HG02973 (cell line): ENCODE measurements at regions not wholly inside any gene's neighbourhood (a gene's known extent, or its start where the extent isn't known, plus 50 kb on each side); places are given as distances from the start of the nearest gene placed in this dataset.

Experiments
- ATAC-seq: cut with Tn5 transposase; IDR thresholded peaks from one replicate; pipeline ENCODE4 v1.9.1; 2021; ENCODE audit warnings: moderate library complexity; ENCODE audit not compliant: unreplicated experiment

DNA sequence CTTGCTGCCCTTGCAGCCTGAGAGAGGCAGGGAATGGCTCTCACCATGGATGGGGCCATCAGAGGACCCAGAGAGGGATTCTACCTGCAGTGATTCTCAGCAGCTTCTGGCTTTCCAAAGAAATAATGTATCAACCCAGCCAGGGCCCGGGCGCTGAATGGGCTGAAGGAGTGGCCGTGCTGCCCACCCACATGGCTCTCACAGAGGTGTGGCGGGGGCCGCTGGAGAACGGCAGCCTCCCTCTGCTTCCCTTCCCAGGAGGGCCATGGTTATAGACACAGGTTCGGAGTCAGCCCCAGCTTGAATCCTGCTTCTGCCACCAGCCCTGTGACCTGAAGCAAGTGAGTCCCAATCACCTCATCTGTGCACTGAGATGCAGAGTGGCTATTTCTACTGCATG lies 82.7 kb downstream of the THAP12 start:
- ATAC-seq, result no peak

DNA sequence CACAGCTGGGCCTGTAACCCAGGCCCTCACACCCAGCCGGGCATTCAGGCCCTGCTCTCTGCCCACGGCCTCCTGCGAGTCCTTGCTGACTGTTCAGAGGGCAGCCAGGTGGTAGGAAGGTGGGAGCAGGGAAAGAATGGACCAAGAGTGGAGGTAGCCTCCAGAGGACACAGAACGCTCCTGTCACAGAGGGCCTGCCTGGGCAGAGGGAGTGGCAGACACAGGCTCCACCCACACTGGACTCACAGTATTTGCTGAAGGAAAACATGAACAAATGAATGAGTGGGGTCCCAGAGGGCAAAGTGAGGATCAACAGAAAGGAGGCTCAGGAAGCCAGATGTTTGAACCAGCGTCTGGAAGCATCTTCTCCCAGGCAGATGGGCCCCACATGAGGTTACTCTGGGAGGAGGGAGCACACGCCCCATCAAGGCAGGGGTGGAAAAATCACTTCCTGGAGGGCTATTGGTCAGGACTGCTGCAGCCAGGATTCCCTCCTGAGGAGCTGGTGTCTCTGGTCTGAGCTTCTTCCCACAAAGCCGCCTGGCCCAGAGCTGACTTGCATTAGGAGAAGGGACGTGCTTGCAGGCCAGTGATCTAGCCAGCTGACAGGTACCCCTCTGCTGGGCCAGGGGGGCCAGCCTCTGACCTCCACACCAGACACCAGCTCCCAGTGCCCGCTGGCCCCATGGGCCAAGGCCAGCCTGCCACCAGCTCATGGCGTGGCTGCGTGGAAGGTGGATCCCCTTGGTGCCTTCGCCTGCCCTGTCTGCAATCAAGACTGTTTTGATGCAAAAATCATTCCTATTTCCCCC lies 84.0 kb downstream of the THAP12 start:
- ATAC-seq, result no peak

DNA sequence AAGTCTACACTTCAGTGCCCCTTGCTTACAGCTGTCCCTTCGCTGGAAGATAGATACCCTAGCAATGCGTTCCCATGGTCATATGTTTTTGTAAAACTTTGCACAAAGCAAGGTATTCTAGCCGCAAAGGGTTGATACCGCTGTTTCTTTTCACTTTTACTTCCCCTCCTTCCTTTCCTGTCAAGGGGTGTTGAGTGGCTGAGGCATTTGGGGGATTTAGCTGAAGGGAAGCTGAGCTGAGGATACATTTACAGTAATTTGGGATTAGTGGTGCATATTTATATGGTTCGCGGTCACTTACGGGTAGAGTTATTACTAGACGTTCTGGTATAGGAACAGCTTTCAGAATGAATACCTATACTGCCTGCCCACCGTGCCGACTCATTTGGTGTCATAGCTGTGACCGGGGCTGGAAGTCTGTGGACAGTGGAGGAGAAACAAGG lies 86.9 kb upstream of the WNT11 start:
- ATAC-seq, result peak; percentile 81

DNA sequence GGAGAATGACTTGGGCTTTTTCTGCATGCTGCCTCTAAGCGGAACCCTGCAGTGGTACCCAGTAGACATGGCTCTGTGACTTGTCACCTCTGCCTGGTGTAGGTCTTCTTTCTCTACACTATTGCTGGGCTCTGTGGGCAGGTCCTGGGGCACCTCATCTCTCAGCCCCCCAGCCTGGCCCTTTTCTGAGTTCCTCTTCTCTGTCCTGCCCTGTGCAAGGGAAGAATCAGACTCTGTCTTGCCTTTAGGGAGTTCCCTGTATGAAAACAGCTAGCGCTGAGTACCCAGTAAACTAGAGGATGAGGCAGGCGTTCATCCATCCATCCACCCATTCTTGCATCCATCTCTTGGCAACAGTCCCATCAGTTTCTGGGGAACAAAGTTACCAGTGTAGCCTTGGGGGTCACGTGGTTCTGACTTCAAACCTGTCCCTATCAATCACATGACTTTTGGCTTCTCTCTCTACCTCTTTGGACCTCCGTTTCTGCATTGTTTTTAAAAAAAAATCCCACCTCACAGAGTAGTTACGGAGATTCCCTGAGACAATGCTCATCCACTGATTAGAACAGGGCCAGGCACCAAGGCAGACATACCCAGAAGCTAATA lies 86.4 kb upstream of the WNT11 start:
- no peak for ATAC-seq

DNA sequence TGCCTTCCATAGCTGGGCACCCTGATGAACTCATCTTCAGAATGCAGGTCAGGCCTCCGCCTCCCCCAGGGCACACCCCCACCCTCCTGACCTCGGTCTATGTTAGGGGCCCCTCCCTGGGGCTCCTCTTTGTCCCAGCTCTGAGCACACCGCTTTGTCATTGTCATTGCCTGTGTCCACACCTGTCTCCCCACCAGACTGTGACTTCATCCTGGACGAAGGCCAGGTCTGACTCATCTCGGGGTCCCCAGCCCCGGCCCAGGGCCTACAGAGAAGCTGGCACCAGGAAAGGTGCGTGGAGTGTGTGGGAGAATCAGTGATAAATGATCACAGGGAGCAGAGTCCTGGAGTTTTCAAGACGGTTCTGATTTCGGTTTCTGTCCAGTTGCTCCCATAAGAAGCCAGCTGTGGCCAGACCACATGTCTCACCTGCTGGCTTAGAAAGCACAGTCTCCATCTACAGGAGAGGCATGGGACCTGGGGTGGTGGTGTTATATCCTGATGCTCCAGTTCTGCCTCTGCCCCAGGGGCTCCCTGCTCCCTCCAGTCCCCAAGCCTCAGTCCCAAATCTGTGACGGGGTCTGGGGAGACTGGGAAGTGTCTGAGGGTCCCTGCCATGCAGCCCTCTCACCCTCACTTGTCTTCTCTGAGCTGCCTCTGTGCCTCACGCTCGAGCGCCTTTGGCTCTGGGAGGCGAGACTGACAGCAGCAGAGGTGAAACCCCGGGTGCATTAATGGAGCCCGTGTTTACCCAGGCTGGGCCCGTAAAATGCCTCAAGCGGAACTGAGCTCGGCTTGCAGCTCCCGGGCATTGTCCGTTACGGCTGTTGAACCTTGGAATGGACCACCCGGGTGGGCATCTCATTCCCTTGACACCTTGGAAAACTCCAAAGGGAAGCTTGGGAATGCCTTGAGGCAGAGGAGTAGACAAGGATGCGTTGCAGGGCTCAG lies 85.5 kb upstream of the WNT11 start:
- ATAC-seq, result no peak

DNA sequence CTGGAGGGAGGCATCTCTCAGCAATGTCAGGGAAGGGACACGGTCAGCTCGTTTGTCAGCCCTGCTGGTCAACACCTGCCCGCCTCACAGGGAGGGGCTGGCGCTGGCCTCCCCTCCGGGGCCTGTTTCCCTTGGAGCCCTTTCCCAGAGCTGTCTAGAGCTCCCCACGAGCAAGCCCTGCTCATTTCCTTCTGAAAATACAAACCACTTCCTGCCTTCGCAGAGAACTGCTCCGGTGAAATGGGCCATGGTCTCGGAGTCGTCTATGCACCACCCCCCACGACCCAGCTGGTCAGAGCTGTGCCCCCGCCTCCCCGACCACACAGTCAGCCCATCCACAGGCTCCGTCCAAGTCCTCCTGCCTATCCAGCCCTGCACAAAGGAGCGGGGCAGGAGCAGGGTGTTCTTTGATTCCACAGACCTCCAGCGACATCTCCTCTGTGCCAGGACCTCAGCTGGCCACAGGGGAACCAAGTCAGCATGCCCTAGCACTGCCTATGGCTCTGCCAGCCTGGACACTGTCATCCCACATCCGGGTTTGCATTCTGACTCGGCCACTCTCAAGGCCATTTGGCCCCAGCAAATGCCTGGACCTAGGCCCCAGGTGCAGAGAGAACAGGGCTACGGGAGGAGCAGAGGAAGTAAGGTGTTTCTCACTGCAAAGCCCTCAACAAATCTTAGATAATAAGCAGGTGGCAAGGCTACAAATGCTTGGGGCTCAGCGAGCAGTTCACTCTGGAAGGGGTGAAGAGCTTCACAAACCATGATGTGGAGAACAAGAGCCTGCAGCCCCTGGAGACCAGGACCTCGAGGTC lies 82.1 kb upstream of the WNT11 start:
- no peak for ATAC-seq

DNA sequence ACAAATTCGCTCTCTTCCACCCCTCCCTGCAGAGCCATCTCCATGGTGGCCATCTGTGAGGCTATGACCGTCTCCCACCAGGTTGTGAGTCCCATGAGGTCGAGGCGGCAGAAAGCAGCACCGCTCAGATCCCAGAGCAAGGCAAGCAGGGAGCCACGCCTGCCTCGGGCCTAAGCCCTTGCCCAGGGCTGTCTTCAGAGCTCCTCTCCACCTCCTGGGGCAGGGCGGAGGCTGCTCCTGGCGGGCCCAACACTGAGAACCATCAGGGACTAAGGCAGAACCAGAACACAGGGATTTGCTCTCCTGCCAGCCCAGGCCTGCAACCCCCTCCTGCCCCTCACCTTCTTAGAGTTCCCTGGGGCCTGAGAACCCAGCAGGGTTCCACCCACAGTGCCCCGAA lies 80.9 kb upstream of the WNT11 start:
- ATAC-seq, result no peak

DNA sequence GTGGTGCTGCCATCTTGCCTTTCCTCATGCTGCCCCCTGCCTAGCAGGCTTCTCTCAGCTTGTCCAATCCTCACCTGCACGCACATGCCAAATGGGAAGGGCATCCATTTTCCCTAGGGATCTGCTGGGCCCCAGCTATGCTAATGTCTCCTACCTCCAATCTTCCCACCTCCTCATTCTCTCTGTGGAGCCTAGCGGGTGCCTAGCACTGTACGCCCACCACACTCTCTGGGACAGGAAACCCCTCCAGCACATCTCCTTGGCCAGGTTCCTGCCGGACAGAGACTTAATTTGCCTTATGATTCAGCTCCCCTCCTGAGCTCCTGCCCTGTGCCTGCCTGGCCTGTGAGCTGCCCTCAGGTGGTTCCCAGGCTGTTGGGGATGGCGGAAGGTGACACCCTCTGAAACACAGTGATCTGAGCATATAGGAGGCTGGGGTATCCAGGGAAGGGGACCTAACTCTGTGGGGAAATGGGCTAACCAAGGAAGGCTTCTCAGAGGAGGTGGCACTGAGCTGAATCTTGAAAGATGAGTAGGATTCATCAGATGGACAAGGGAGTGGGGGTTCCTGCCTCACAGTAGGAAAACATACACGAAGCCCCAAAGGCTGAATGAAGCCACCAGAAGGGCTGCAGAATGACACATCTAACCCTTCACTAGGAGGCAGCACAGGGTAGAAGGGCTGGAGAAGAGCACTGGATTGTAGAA lies 79.2 kb upstream of the WNT11 start:
- ATAC-seq, result no peak

DNA sequence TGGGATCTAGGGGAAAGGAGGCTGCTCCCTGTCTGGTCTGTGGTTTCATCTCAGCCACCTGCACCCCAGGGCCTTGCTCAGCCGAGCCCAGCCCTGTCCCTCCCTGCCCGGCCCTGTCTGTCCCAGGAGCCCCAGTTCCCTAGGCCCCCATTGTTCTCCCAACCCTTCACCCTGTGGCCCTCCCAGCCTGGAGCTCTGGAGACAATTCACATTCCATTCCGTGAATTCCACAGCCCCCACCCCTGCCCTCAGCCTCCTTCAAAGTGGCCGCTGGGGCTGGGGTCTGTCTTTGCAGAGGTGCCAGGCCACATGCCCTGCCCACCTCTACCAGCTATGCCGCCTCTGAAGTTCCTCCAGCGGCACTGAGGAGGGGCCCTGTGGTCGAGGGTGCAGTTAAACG lies 77.9 kb upstream of the WNT11 start:
- ATAC-seq, result no peak

DNA sequence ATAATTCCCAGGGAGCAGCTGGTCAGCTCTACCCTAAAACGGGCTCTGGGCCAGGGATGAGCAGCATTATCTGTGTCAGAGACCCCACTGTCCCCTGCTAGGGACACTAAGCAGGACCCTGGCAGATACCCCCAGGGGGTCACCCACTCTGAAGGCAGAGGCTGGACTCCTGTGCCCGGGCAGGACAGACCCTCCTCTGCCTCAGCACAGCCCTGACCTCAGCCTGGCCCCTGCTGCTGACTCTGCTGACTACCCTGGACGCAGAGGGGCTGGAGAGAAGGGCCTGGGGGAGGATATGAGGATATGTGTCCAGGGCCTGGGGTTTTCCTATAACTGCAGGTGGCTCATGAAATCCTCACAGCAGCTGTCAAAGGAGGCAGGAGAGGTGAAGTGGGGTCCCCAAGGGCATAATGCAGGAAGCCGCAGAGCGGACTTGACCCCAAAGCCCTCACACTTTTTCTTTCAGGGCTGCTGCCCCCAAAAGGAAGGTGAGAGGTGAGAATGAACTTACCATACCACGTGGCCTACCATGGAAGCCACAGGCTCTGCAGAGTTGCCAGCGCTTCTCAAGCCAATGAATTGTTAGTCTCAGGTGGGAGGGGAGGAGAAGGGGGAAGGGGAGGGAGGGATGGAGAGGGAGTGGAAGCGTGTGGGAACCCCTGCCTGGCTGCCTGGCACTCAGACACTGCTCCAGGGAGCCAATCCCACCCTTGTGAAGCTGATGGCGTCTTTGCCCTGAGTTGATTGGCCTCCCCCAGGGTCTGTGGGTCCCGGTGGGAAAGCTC lies 76.7 kb upstream of the WNT11 start:
- ATAC-seq, result no peak

DNA sequence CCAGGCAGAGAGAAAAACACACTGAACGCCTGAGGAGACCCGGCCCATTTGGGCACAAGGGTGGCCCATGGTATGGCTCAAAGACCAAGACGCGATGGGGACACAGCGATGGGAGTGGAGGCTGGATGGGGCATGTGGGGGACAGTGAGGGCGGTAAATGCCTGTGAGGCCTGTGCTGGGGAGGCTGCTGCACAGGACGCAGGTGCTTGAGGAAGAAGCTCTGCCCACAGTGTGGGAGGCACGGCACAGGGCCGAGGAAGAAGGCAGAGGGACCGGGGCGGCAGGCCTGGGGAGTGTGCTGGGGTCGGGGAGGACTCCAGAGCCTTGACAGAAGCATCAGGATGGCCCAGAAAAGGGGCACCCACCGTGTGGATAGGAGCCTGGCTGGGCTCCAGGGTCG lies 75.9 kb upstream of the WNT11 start:
- no peak for ATAC-seq

DNA sequence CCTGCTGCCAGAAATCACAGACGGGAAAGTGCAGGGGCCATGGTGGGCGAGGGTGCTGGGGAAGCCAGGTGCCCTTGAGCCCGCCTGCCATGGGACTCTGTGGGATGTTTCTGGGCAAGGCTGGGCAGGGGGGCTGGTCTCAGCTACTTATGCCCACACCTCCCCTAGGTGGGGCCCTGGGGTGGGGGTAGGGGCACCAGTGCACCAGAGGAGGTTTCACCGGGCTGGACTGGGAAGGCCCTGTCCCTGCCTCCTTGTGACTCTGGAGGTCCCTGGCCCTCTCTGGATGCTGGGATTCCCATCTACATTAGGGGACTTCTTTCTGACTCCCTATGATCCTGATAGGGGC lies 75.2 kb upstream of the WNT11 start:
- no peak for ATAC-seq

DNA sequence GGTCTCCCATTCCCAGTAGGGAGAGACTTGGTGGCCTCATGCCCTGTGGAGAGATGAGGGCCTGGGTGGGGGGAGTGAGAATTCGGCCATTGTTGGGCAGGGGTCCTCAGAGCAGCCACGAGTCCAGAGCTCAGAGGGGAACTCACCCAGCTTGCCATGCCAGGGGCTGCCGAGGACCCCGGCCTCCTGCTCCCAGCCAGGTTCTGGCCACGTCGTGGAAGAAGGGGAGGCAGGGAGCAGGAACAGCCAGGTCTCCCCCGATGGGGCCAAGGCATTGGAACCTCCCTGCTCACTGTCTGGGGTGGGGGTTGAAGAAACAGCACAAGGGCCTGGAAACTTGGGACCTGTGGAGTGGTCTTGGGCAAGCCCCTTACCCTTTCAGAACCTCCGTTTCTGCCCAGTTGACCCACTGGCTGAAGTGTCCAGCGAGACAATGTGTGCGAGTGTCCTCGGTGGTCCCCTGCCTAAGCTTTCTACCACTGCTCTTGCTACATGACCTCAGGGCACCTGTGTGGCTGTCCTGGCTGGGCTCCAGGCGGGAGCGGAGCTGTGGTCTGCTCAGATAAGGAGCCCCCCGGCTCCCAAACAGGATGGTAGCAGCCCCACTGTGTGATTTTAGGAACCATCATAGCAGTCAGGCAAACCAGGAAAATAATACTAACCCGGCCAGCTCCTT lies 74.7 kb upstream of the WNT11 start:
- ATAC-seq, result no peak

DNA sequence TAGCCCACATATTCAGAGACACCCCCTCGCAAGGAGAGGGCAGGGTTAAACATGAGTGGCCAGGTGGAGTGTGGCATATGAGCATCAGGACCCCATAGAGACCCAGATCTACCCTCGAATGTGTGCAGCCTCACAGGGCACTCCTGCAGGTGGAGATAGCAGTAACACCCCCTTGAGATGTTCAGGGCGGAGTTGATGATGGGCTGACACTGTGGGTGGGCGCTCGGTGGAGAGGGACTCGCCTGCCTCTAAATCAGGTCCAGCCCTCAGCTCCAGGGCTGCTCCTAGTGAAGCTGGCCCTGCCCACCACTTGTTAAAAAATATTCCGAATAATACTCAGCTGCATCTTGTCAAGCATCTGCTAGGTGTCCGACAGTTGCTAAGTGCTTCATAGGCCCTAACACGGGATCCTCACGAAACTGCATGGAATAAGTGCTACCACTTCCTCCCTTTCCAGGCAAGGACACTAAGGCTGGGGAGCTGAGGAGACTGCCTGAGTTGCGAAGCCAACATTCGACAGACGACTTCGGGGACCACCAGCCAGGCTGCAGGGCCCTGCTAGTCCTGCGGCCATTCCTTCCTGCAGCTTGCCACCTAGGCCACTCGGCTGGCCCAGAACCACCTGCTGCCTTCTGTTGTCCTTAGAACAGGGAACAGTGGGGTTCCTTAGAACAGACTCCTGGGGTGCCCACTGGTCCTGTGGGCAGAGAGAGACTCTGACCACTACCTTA lies 74.0 kb upstream of the WNT11 start:
- no peak for ATAC-seq

DNA sequence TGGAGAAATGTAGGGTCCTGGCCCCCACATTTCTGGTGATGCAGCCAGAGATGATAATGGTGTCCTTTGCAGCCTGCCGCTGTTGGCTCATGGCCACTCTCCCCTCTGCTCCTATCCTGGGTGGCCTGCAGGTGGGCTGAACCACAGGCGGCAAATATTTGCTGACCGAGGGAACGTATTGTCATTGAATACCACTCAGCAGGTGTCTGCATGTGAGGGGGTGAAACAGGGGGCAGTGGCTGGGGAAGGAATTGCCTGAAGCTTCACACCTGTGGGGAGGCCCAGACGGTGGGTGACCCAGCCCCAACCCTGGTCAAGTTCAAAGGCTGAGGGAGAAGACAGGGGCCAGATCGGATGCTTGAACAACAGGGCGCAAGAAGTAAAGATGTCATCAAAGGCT lies 73.3 kb upstream of the WNT11 start:
- ATAC-seq, result no peak

DNA sequence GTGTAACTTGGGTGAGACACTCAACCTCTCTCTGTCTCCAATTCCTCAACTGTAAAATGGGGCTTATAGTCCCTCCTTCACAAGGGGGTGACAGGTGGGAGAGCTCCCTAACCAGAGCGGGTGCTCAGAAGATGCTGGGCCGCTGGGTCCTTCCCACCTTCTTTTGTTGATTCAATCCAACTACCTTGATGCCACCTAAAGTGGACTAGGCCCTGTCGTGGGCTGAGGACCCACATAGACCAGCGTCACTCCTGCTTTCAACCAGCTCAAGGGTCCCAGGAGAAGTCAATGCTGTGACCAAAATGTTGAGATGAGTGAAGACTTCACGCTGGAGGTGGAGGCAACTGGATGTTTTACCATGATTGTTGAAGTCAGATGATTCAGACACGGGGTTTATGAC lies 72.7 kb upstream of the WNT11 start:
- ATAC-seq, result no peak

DNA sequence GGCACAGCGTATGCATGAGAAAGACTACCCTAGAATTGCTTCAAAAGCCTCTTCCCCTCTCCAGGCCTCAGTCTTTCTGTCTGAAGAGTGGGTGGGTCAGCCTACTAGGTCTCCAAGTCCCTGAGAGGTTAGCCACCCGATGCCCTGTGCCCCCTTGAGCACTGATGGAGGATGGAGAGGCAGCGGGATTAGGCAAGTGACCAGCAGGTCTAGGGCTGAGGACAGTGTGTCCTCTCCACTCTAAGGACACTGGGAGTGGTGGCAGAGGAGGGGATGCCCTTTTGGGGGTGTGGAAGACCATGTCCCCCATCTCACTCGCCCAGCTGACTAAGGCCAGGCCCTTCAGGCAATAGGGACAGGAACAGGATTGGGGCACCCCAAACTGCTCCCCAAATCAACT lies 72.2 kb upstream of the WNT11 start:
- ATAC-seq, result no peak
